ENCODE measurements at regions not wholly inside any gene's neighbourhood (a gene's known extent, or its start where the extent isn't known, plus 50 kb on each side); places are given as distances from the start of the nearest gene placed in this dataset.

DNA sequence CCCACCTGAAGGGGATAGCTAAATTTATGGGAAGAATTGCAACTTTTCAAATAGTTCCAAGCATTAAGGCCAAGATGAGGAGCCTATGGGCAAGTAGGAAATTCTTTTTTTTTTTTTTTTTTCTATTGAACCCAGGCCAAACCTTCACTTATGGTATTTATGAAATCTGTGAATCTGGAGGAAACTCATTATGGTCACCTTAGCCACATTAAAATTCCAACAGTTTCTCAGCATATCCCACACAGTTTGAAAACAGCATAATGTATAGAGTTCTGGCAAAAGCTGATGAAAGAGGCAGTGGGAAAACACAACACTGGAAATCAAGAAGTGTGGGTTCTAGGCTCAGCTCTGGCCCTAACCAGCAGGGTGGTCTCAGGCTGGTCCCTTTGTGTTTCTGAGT lies 236.9 kb downstream of the PTEN start:
- in situ Hi-C loops (cut with MboI; ENCODE audit: low pct_unique_long_range_greater_than_20kb, low sequenced_read_pairs, unreplicated experiment), result loop anchor here (10.0 kb wide), 2 partner anchors 235 to 285 kb away; partner anchors contain the start of genes KLLN and PTEN
- TF ChIP-seq, protein P1, sequence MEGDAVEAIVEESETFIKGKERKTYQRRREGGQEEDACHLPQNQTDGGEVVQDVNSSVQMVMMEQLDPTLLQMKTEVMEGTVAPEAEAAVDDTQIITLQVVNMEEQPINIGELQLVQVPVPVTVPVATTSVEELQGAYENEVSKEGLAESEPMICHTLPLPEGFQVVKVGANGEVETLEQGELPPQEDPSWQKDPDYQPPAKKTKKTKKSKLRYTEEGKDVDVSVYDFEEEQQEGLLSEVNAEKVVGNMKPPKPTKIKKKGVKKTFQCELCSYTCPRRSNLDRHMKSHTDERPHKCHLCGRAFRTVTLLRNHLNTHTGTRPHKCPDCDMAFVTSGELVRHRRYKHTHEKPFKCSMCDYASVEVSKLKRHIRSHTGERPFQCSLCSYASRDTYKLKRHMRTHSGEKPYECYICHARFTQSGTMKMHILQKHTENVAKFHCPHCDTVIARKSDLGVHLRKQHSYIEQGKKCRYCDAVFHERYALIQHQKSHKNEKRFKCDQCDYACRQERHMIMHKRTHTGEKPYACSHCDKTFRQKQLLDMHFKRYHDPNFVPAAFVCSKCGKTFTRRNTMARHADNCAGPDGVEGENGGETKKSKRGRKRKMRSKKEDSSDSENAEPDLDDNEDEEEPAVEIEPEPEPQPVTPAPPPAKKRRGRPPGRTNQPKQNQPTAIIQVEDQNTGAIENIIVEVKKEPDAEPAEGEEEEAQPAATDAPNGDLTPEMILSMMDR (IDR thresholded peaks at IDR 0.05; ENCODE audit: extremely low read depth, insufficient read depth, missing control alignments), result no peak
- no peak for DNase-seq (ENCODE audit: low spot score)

DNA sequence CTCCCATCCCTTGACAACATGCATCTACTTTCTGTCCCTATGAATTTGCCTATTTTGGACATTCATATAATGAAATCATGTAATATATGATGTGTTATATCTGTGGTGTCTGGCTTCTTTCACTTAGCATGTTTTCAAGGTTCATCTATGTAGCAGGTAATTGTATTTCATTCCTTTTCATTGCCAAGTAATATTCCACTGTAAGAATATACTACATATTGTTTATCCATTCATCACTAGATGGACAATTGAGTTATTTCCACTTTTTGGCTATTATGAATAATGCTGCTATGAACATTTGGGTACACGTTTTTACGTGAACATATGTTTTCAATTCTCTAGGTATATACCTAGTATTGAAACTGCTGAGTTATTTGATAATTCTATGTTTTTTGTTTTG lies 238.2 kb downstream of the PTEN start:
- TF ChIP-seq, protein P1 (IDR thresholded peaks at IDR 0.05; ENCODE audit: extremely low read depth, insufficient read depth, missing control alignments), result no peak
- in situ Hi-C loops (cut with MboI; ENCODE audit: low pct_unique_long_range_greater_than_20kb, low sequenced_read_pairs, unreplicated experiment), result loop anchor here (10.0 kb wide), 2 partner anchors 237 to 283 kb away; partner anchors contain the start of genes KLLN and PTEN
- DNase-seq (ENCODE audit: low spot score), result no peak

DNA sequence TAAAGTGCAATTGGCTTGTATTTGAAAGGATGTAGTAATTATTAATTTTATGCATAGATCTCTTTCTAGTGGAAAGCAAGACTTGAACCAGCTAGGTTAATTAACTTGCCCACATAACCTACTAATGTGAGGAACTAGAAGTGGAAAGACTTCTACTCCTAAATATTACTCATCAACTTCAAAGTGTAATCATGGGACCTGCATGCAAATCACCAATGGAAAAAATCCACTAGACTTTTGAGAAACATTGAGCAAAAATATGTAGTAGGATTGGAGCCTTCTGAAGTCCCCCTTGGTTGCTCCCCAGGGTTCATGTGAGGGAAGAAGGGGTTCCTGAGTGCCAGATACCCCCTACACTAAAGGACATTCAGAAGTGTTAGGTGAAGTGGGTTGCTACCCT lies 240.2 kb downstream of the PTEN start:
- in situ Hi-C loops (cut with MboI; ENCODE audit: low pct_unique_long_range_greater_than_20kb, low sequenced_read_pairs, unreplicated experiment), result loop anchor here (10.0 kb wide), 2 partner anchors 239 to 281 kb away; partner anchors contain the start of genes KLLN and PTEN
- DNase-seq (ENCODE audit: low spot score), result no peak

GRCh38 chr10:88104223-88104622 lies 240.8 kb downstream of the PTEN start:
- no peak for DNase-seq (ENCODE audit: low spot score)
- TF ChIP-seq, protein P1 (IDR thresholded peaks at IDR 0.05; ENCODE audit: extremely low read depth, insufficient read depth, missing control alignments), result no peak
- in situ Hi-C loops (cut with MboI; ENCODE audit: low pct_unique_long_range_greater_than_20kb, low sequenced_read_pairs, unreplicated experiment), result loop anchor here (10.0 kb wide), 2 partner anchors 239 to 281 kb away; partner anchors contain the start of genes KLLN and PTEN

More for the DNA sequence above, 240.2 kb downstream of the PTEN start:
- TF ChIP-seq, protein P1 (IDR thresholded peaks at IDR 0.05; ENCODE audit: extremely low read depth, insufficient read depth, missing control alignments), result no peak

DNA sequence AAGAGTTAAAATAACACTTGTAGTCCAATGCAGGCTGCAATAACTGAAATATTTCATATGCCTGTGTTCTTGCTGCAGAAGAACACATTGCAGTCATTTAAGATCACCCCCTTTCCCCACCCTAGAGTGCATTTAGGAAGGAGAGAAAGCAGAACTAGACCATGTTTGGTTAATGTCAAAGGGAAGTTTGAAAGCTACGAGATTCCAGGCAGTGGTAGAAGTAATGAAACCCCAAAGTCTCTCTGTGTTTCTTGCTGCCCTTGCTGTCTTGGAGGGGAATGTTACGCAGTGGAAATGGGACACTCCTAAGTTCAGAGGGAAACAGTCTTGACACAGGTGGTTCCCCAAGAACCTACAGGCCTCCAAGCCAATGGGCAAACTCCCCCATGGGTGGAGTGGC lies 242.9 kb downstream of the PTEN start:
- TF ChIP-seq, protein P1 (IDR thresholded peaks at IDR 0.05; ENCODE audit: extremely low read depth, insufficient read depth, missing control alignments), result no peak
- DNase-seq (ENCODE audit: low spot score), result no peak
- in situ Hi-C loops (cut with MboI; ENCODE audit: low pct_unique_long_range_greater_than_20kb, low sequenced_read_pairs, unreplicated experiment), result loop anchor here (10.0 kb wide), 2 partner anchors 242 to 278 kb away; partner anchors contain the start of genes KLLN and PTEN

DNA sequence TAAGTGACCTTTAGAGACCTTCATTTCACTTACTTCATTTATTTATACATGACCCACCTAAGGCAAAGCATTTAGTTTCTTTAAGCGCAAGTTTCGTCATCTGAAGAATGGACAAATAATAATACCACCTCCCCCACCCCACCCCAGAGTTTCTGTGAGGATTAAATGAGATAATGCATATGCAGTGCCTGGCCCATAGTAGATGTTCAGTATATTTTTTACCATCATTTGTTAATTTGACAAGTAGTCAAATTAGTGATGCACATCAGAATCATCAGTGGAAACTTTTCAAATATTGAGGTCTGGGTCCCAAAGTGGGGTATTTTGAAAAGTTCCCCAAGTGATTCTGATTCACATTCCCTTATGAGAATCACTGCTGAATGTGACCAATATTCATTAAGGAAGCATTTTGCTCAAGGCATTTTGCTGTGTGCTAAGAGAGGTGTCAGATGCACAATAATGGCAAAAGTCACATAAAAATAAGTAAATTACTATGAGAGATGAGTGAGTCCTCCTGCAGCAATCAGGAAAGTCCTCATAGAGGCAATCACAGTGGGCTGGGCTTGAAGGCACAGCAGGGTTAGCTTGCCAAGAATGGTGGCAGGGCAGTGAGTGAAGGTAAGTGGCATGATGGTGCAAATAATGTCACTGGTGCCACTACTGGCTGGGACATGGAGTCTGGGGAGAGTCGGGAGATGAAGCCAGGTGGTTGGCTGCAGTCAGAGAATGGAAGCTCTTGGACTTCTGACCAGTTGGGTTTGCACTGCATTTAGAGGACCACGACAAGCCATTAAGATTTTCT lies 244.1 kb downstream of the PTEN start:
- DNase-seq (ENCODE audit: low spot score), result no peak
- TF ChIP-seq, protein P1 (IDR thresholded peaks at IDR 0.05; ENCODE audit: extremely low read depth, insufficient read depth, missing control alignments), result no peak
- in situ Hi-C loops (cut with MboI; ENCODE audit: low pct_unique_long_range_greater_than_20kb, low sequenced_read_pairs, unreplicated experiment), result loop anchor here (10.0 kb wide), 2 partner anchors 243 to 277 kb away; partner anchors contain the start of genes KLLN and PTEN
